Liver (tissue), 3 donors: ENCODE measurements at regions not wholly inside any gene's neighbourhood (a gene's known extent, or its start where the extent isn't known, plus 50 kb on each side); places are given as distances from the start of the nearest gene placed in this dataset.

Experiments used
- CTCF ChIP-seq: fragments of 150-350 bp; IDR thresholded peaks from 2 replicates; pipeline ENCODE4 v1.5.1; 2017; ENCODE audit warnings: improper control_type of control experiment, low read depth, low read length; ENCODE audit not compliant: missing input control
- EGR1 ChIP-seq, 2 donors: IDR thresholded peaks; 2 replicates each; pipeline ENCODE4 v1.6.1; 2016 to 2018; ENCODE audit warnings: antibody characterized with exemption in 2 of 2, low read depth in 2 of 2
- HNF4G ChIP-seq: IDR thresholded peaks from 2 replicates; pipeline ENCODE4 v1.6.1; 2016; ENCODE audit warnings: antibody characterized with exemption
- JUND ChIP-seq, 2 donors: IDR thresholded peaks; 2 replicates each; pipeline ENCODE4 v1.6.1; 2016; ENCODE audit warnings: antibody characterized with exemption in 2 of 2
- MAX ChIP-seq: IDR thresholded peaks from 2 replicates; pipeline ENCODE4 v1.6.1; 2016; ENCODE audit warnings: antibody characterized with exemption
- RAD21 ChIP-seq, 2 donors: IDR thresholded peaks; 2 replicates each; pipeline ENCODE4 v1.6.1; 2016; ENCODE audit warnings: antibody characterized with exemption in 2 of 2, mild to moderate bottlenecking in 2 of 2
- REST ChIP-seq: IDR thresholded peaks from 2 replicates; pipeline ENCODE4 v1.6.1; 2016; ENCODE audit warnings: antibody characterized with exemption, mild to moderate bottlenecking
- SP1 ChIP-seq: IDR thresholded peaks from 2 replicates; pipeline ENCODE4 v1.6.1; 2018; ENCODE audit warnings: antibody characterized with exemption, mild to moderate bottlenecking
- TAF1 ChIP-seq: conservative IDR thresholded peaks from 2 replicates; pipeline ENCODE4 v1.6.1; 2016; ENCODE audit warnings: antibody characterized with exemption, mild to moderate bottlenecking
- YY1 ChIP-seq: IDR thresholded peaks from 2 replicates; pipeline ENCODE4 v1.6.1; 2016; ENCODE audit warnings: antibody characterized with exemption, mild to moderate bottlenecking
- ZBTB33 ChIP-seq: IDR thresholded peaks from 2 replicates; pipeline ENCODE4 v1.6.1; 2016; ENCODE audit warnings: antibody characterized with exemption
- donor health status: healthy.
- donor health status: healthy.

GRCh38 chrX:74670028-74670427 lies 55.6 kb upstream of the RLIM start:
- TF ChIP-seq CTCF (no peak), JUND (IDR thresholded peaks at IDR 0.05) (no peak), YY1 (no peak), TAF1 (no peak), RAD21 (IDR thresholded peaks at IDR 0.05) (no peak), EGR1 (IDR thresholded peaks at IDR 0.05; ENCODE audit: low read depth in 2 of 2) (no peak), MAX (no peak), REST (no peak), SP1 (no peak), ZBTB33 (no peak), HNF4G (no peak)
